GM08714 (cell line): ENCODE measurements at regions not wholly inside any gene's neighbourhood (a gene's known extent, or its start where the extent isn't known, plus 50 kb on each side); places are given as distances from the start of the nearest gene placed in this dataset.

ENCODE experiments used
- H3K4me3 ChIP-seq: fragments of 200-500 bp; sonication (Bioruptor generic); 2 replicates; pipeline ENCODE4 v1.5.1; 2014; ENCODE audit warnings: mild to moderate bottlenecking, low read length, inconsistent platforms
- ZNF274 ChIP-seq: IDR thresholded peaks from 2 replicates; pipeline ENCODE4 v1.6.1; 2012; ENCODE audit warnings: mild to moderate bottlenecking, low read depth, low read length

DNA sequence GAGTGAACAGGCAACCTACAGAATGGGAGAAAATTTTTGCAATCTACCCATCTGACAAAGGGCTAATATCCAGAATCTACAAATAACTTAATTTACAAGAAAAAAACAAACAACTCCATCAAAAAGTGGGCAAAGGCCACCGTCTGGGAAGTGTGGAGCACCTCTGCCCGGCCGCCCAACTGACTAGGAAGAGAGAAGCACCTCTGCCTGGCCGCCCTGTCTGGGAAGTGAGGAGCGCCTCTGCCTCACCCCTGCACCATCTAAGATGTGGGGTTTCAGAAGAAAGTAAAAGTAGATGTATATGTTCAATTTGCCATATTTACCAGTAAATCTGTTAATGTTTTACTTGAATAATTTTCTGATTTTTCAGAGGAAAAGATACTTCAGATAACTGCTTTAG is 108.1 kb upstream of the TMEM161B start:
- no peak for TF ChIP-seq ZNF274

DNA sequence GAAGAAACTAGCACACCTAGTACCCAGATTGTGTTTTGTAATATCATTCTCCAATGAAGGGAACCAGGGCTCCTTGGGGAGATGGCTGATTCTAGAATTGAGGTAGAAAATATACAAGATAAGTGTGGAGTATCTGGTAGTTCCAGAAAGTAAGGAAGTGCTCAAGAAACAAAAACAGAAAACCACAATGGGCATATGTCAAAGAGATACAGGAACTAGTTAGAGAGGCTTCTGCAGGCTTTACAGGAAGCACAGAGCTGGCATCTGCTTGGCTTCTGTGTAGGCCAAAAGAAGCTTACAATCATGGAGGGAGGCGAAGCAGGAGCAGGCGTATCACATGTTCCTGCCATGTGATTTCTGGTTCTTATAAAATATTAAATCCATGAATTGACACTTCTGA is 105.7 kb upstream of the TMEM161B start:
- no peak for TF ChIP-seq ZNF274
- H3K4me3 ChIP-seq, result no peak overlapping the region

More for the DNA sequence above, 108.1 kb upstream of the TMEM161B start:
- H3K4me3 ChIP-seq, result no peak overlapping the region

DNA sequence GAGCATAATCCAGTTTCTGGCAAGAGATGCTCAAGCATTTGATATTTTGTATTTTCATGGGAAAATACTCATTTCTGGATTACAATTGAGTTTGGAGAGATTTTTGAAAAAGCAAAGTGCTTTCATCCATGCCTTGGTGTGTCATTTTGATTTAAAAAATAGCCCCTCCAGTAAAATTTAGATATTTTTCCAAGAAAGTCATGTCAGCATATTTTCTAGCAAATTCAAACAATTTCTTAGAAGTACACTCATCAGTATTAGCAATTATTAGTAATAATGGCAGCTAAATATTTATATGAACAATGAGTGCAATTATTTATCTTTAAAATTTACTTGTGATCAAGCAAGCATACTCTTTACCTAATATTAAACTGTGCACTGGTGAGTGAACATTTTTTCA is 102.2 kb upstream of the TMEM161B start:
- H3K4me3 ChIP-seq, result no peak overlapping the region
- no peak for TF ChIP-seq ZNF274

DNA sequence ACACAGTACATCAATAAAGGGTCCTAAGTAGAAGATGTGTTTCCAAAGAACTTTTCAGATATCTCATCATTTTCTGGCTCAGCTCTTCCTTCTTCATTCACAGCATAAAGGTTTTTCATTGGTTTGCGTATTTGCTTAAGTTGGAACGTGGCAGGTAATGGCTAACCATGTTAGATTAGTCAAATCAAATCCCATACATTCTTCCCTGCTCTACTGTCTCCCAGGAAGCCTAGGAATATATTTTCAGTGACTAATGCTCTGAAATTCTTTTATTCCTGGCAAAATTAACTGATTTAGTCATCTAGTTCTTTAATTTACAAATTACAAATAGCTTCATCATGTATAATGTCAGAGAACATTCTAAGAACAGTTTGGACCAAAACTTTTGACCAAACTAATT is 99.6 kb upstream of the TMEM161B start:
- TF ChIP-seq ZNF274, result no peak

DNA sequence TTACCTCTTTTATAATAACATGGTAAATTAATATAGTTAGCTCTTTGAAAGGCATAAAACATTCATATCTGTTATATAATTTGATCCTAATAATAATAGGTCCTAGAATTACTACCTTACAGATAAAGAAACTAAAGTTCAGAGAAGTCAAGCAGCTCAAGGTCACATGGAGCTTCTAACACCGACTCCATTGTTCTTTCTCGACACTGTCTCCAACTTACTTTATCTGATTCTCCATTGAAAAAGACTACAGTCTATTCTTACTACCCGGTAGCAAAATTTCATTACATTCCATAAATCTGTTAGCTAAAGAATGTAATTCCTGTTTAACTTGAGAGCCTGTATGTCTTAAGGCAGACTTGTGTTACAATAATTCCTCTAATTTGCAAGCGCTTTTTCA is 96.3 kb upstream of the TMEM161B start:
- TF ChIP-seq ZNF274, result no peak
- no peak overlapping the region for H3K4me3 ChIP-seq

More for the DNA sequence above, 99.6 kb upstream of the TMEM161B start:
- no peak overlapping the region for H3K4me3 ChIP-seq

DNA sequence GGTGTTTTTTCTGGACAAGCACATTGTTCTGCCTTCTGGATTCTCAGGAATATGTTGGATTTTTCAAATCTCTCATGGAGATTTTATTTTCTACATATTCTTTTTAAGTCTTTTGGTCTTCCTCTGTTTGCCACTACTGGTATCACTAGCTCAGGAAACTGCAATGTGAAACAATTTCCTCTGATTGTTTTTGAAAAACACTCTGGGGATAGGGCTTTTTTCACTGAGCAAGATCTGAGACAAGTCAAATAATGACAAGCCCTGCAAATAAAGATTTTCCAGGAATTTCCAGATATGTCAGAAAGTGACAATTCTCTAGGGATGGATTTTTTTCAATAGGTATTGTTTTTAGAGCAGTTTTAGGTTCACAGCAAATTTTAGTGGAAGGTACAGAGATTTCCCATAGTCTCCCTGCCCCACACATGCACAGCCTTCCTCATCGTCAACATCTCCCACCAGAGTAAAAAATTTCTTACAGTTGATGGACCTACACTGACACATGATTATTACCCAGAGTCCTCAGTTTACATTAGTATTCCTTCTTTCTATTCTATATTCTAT is 86.9 kb upstream of the TMEM161B start:
- TF ChIP-seq ZNF274, result no peak
- H3K4me3 ChIP-seq, result no peak overlapping the region

DNA sequence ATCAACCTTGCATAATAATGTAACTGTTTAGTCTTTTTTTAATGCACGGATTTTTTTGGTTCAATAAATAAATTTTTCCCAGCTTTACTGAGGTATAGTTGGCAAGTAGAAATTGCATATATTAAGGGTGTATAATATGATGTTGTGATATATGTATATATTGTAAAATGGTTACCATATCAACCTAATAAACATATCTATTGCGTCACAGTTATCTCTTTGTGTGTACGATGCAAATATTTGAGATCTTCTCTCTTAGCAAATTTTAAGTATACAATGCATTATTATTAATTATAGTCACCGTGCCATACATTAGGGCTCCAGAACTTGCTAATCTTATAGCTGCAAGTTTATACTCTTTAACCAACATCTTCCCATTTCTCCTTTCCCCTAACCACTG is 57.2 kb upstream of the TMEM161B start:
- H3K4me3 ChIP-seq, result no peak overlapping the region
- TF ChIP-seq ZNF274, result no peak

DNA sequence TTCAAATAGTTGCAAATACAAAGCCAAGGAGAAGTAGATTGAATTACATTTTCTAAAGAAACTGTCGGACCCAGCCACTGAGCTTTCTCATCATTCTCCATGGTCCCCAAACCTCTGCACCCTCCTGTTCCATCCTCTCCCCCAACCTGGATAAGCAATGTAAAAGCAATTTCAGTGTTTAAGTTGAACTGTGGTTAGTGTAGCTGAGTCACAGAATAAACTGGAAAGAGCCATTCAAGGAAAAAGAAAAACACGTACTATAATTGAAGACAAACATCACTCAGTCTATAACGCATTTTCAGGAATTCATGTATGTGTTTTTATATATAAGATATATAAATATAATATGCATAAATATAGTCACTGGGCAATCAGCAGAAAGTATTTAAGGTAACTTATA is 54.1 kb upstream of the TMEM161B start:
- no peak overlapping the region for H3K4me3 ChIP-seq
- TF ChIP-seq ZNF274, result no peak
